GM12873 (cell line): ENCODE measurements at regions not wholly inside any gene's neighbourhood (a gene's known extent, or its start where the extent isn't known, plus 50 kb on each side); places are given as distances from the start of the nearest gene placed in this dataset.

Experiments
- TF ChIP-seq, protein P1 (sequence below): IDR thresholded peaks from 2 replicates; pipeline ENCODE4 v1.5.1; 2012; ENCODE audit warnings: low read depth, mild to moderate bottlenecking, moderate library complexity, low read length, control low read depth; ENCODE audit not compliant: insufficient read depth; ENCODE audit errors: missing control alignments

DNA sequence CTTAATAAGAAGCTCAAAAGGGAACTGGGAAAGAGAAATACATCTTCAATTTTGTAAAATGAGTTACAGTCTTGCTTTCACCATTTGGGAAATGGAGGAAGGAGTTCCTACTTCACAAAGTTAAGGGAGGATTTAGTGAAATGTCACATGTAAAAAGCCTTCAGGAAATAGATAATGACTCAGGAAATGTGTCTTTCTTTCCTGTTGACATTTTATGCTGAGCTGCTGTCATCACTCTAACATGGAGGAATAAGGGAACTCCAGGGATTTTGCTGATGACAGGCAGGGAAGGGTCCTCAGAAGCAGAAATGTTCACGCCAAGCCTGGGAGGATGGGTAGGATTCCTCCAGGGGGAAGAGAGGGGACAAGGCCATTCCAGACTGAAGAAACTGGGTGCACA is 251.1 kb downstream of the USP46 start:
- TF ChIP-seq, protein P1, sequence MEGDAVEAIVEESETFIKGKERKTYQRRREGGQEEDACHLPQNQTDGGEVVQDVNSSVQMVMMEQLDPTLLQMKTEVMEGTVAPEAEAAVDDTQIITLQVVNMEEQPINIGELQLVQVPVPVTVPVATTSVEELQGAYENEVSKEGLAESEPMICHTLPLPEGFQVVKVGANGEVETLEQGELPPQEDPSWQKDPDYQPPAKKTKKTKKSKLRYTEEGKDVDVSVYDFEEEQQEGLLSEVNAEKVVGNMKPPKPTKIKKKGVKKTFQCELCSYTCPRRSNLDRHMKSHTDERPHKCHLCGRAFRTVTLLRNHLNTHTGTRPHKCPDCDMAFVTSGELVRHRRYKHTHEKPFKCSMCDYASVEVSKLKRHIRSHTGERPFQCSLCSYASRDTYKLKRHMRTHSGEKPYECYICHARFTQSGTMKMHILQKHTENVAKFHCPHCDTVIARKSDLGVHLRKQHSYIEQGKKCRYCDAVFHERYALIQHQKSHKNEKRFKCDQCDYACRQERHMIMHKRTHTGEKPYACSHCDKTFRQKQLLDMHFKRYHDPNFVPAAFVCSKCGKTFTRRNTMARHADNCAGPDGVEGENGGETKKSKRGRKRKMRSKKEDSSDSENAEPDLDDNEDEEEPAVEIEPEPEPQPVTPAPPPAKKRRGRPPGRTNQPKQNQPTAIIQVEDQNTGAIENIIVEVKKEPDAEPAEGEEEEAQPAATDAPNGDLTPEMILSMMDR, result no peak

DNA sequence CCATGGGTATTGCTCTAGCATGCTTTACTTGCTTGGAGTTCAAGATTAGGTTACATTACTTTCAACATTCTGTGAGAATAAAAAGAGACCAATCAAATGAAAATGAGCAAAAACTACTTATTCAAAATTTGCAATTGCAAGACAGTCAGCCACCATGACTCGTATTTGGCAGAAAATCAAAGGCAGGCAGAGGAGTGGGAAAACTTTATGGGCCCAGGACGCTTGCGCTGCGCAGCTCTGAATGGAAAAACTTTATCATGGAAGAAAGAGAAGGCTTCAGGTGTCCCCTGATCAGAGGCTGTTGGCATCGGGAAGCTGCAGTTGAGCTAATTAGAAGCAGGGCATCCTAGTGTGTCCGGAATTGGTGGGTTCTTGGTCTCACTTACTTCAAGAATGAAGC is 250.6 kb downstream of the USP46 start:
- TF ChIP-seq, protein P1, result no peak

- TF ChIP-seq, protein P1, result no peak
Observed at GRCh38 chr4:52410971-52411370, 248.1 kb downstream of the USP46 start.

DNA sequence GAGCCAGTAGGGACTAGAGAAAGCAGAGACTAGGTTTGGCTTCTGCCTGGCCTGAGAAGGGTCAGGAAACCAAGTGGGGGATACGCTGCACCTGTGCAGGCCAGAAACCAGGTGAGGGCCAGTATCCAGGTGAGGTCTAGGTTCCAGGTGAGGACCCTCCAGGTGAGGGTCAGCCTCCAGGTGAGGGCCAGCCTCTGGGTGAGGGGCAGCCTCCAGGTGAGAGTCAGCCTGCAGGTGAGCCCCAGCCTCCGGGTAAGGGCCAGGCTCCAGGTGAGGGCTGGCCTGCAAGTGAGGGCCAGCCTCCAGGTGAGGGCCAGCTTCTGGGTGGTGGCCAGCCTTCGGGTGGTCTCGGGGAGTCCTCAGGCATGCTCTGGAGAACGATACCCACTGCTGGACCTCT is 238.8 kb downstream of the USP46 start:
- TF ChIP-seq, protein P1, result no peak

- TF ChIP-seq, protein P1, result no peak
Observed at GRCh38 chr4:52421811-52422213, 237.3 kb downstream of the USP46 start.

- TF ChIP-seq, protein P1, result no peak
Observed at GRCh38 chr4:52423967-52424366, 235.1 kb downstream of the USP46 start.

GRCh38 chr4:52425751-52426326 is 233.3 kb downstream of the USP46 start:
- TF ChIP-seq, protein P1, result no peak
